NB4 (cell line): ENCODE measurements at regions not wholly inside any gene's neighbourhood (a gene's known extent, or its start where the extent isn't known, plus 50 kb on each side); places are given as distances from the start of the nearest gene placed in this dataset.

ENCODE experiments used
- MYC ChIP-seq: IDR thresholded peaks from 2 replicates; pipeline ENCODE4 v1.6.1; 2011; ENCODE audit warnings: low read depth, low read length
- POLR2A ChIP-seq: IDR thresholded peaks from 2 replicates; pipeline ENCODE4 v1.6.1; 2011; ENCODE audit warnings: mild to moderate bottlenecking; ENCODE audit not compliant: insufficient read length; ENCODE audit errors: extremely low read depth
- TF ChIP-seq, protein P1 (sequence below): IDR thresholded peaks from one replicate; pipeline ENCODE4 v1.5.1; 2012; ENCODE audit warnings: low read depth, low read length
- TF ChIP-seq, protein P2 (sequence below): IDR thresholded peaks from 2 replicates; pipeline ENCODE4 v1.6.1; 2011; ENCODE audit warnings: low read depth, low read length

DNA sequence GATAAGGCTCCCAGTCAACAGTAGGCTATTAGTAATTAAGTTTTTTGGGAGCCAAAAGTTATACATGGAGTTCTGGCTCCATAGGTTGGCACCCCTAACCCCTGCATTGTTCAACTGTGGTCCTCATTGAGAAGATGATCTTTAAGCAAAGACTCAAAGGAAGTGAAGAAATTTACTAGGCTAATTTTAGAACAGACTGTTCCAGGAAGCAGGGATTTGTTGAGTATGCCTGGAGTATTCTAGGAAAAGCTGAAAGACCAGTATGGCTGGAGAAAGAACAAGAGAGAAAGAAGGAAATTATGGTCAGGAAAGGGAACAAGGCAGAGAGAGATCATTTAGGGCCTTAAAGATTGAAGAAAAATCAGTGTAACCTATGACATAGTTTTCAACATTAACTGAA is 125.1 kb downstream of the PMAIP1 start:
- TF ChIP-seq, protein P1, sequence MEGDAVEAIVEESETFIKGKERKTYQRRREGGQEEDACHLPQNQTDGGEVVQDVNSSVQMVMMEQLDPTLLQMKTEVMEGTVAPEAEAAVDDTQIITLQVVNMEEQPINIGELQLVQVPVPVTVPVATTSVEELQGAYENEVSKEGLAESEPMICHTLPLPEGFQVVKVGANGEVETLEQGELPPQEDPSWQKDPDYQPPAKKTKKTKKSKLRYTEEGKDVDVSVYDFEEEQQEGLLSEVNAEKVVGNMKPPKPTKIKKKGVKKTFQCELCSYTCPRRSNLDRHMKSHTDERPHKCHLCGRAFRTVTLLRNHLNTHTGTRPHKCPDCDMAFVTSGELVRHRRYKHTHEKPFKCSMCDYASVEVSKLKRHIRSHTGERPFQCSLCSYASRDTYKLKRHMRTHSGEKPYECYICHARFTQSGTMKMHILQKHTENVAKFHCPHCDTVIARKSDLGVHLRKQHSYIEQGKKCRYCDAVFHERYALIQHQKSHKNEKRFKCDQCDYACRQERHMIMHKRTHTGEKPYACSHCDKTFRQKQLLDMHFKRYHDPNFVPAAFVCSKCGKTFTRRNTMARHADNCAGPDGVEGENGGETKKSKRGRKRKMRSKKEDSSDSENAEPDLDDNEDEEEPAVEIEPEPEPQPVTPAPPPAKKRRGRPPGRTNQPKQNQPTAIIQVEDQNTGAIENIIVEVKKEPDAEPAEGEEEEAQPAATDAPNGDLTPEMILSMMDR = no peak
- TF ChIP-seq POLR2A (no peak), MYC (no peak)
- TF ChIP-seq, protein P2, sequence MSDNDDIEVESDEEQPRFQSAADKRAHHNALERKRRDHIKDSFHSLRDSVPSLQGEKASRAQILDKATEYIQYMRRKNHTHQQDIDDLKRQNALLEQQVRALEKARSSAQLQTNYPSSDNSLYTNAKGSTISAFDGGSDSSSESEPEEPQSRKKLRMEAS = no peak
